ENCODE measurements at regions not wholly inside any gene's neighbourhood (a gene's known extent, or its start where the extent isn't known, plus 50 kb on each side); places are given as distances from the start of the nearest gene placed in this dataset.
"Not testable (repeated sequence)": the region's sequence is repeated elsewhere in the genome, so short reads cannot be mapped to it uniquely, and the experiment has no call there.

DNA sequence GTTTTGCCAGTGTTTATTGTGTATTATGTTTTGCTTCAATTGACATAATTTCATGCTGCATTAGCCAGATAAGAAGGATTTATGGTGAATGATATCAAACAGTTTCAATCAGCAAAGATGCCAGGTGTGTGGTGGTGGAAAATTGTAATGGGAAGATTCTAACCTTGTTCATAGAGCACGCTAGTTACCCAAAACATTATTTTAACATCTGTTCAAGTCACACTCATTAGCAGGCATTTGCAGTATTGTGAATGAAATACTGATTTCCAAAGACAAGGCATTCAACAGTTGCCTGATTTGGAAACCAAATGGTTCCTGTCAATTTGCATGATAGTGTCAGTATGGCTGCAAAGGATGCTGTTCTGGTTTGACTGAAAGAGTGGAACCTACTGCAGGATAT is 129.7 kb downstream of the EPC1 start:
- no peak for DNase-seq

DNA sequence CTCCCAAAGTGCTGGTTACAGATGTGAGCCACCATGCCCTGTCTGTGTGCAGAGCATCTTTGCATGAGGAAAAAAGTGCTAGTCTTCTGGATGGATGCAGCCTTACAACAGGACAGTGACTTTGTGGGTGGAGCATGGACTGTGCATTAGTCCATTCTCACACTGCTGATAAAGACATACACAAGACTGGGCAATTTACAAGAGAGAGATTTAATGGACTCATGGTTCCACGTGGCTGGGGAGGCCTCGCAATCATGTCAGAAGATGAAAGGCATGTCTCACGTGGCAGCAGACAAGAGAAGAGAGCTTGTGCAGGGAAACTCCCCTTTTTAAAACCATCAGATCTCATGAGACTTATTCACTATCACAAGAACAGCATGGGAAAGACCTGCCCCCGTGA is 133.1 kb downstream of the EPC1 start:
- DNase-seq, result peak in 1 of 3 donors; percentile 18

DNA sequence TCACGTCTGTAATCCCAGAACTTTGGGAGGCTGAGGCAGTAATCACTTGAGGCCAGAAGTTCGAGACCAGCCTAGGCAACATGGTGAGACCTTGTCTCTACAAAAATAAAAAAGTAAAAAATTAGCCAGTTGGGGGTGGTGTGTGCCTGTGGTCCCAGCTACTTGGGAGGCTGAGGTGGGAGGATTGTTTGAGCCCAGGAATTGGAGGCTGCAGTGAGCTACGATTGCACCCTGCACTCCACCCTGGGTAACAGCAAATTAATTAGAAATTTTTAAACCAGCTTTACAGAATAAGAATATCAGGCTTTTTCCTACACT is 136.0 kb downstream of the EPC1 start:
- no peak for DNase-seq

DNA sequence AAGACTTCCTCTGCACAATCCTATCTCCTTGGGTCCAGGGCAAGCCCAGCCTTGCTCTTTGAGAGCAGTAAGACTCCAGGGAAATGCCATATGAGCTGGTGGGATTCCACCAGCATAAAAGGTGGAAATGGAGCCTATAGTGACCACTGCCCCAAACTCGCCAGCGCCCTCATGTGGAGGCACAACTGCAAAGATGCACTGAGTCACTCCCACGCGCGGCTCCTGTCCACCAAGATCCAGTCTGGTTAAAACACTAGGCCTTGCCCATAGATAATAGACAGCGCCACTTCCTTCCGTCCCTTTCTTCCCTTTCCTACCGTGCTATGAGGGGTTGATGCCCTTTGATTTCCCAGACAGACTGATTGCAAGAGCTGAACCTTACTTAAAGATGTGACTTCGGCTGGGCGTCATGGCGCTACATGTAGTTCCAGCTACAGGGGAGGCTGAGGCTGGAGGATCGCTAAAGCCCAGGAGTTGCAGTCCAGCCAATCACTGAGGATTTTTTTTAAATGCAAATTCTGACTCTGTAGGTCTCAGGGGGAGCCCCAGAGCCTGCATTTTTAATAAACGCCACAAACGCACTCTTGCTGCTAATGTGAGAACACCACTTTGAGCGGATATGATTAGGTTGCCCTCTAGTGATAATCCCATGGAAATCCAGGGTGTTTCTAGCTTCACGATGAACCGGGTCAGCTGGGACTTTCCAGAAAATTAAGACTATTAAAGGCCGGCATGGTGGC is 136.5 kb downstream of the EPC1 start:
- DNase-seq, result peak; percentile 64 to 77 (median 76)

DNA sequence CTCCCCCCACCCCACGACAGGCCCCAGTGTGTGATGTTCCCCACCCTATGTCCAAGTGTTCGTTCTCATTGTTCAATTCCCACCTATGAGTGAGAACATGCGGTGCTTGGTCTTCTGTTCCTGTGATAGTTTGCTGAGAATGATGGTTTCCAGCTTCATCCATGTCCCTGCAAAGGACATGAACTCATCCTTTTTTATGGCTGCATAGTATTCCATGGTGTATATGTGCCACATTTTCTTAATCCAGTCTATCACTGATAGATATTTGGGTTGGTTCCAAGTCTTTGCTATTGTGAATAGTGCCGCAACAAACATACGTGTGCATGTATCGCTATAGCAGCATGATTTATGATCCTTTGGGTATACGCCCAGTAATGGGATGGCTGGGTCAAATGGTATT is 139.0 kb downstream of the EPC1 start:
- not testable (repeated sequence) for DNase-seq

DNA sequence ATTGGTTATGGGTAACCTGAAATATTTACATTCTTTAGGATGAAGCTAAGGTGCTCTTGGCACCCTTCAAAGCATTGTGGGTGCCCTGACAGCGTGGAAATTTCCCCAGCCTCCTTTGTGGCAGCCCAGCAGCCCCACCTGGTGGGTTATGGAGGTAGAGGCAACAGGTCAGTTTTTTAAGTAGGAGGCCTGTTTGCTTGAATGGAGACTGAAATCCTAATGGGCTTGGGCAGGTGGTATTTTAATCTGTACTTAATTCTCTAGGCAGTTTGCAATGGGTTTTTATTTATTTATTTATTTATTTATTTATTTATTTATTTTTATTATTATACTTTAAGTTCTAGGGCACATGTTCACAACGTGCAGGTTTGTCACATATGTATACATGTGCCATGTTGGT is 139.4 kb downstream of the EPC1 start:
- peak; percentile 70 to 79 (median 73) for DNase-seq

DNA sequence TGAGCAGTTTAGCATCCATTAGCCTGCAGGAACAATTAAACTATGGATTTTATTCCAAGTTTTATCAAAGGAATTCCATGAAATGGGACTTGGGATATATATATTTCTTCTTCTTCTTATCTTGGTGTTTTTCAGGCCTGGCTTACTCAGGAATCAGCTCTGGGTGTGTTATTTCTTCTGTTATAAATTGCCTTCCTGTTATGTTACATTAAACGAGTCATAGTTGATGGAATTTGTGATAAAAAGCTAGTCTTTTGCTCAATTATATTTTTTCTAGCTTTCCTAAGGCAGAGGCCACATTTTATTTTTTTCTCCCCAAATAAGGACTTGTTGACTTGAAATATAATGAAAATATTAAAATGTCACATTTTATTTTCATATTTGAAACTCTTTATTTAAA is 141.3 kb downstream of the EPC1 start:
- DNase-seq, result no peak

DNA sequence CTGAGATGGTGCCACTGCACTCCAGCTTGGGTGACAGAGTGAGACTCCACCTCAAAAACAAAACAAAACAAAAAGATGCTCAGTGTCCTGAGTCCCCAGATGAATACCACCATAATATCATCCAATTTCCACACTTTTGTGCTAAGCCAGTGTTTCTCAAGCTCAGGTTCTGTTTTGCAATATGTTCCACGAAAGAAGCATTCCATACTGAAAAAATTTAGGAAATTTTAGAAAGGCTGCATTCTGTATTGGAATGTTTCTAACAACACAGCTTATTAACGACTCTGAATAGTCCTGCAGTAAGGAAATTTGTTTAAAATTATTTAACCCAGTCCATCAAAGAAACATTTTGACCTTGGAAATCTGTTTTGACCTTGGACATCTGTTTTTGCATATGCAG is 142.4 kb downstream of the EPC1 start:
- no peak for DNase-seq

DNA sequence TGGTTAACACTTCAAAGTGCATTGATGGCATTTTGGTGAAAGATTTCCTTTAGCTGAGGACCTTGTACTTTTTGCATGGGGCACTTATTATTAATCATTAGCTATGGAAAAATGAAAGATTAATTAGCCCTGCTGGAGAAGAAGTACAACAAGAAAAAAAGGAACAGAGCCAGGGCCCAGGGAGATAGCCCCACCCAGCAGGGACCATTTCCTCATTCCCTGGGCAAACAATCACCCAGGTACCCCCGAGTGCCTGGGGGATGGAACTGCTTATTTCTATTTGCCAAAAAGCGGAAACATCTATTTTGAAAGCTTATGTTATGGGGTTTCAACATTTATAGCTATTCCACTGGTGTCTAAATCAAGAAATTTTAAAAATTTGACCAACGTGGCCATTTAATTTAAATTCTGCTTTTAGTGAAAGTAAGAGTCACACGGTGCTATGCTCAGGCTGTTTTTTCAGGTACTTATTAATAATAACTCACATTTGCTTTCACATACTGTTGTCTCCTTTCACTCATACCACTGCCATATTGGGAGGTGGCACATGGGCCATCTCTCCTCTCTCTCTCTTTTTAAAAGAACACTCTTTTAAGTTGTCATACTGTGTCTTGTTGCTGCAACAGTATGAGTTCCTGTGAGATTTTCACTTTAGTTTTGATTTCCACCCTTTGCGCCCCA is 143.6 kb upstream of the KIF5B start:
- DNase-seq, result peak; percentile 52 to 56 (median 56)

DNA sequence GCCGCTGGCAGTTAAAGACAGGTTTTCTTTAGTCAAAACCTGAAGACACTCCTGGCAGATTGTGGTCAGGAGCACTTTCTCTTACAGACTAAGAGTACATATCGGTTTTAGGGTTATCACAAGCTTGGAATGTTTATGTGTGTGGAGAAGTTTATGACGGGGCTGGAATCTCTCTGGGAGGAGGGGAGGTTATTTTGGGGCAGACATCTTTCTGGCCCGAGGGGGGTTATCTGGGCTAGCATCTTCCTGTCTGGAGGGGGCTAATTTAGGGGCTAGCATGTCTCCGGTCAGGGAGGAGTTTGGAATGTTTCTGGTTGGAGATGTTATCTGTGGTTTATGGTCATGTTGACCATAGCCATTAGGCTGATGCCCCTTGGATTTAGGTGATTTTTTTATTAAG is 141.2 kb upstream of the KIF5B start:
- DNase-seq, result no peak

DNA sequence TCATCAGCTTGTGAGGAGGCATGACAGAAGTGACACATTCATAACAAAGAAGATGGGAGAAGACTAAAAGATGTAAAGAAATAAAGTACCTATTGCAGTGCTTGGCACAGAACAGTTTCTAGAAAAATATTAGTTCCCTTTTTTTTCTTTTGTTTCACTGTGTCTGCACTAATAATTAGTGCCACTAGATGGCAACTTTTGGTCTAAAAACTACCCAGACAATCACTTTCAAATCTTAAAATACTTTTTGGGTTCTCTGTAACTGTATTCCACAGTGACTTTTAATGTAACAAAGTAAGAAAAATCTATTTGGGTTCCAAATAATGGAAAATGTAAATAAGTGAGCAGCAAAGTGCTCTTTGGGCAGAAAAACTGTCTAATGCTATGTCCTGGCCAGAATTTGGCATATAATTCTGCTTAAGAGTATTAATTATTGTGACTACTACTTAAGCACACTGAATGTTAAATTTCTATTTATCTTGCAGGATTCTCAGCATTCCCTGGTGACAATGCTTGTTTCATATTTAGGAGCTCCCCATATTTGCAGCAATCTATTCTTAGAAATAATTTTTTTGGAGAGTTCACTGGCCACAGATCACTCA is 134.8 kb upstream of the KIF5B start:
- peak; percentile 64 to 79 (median 76) for DNase-seq

DNA sequence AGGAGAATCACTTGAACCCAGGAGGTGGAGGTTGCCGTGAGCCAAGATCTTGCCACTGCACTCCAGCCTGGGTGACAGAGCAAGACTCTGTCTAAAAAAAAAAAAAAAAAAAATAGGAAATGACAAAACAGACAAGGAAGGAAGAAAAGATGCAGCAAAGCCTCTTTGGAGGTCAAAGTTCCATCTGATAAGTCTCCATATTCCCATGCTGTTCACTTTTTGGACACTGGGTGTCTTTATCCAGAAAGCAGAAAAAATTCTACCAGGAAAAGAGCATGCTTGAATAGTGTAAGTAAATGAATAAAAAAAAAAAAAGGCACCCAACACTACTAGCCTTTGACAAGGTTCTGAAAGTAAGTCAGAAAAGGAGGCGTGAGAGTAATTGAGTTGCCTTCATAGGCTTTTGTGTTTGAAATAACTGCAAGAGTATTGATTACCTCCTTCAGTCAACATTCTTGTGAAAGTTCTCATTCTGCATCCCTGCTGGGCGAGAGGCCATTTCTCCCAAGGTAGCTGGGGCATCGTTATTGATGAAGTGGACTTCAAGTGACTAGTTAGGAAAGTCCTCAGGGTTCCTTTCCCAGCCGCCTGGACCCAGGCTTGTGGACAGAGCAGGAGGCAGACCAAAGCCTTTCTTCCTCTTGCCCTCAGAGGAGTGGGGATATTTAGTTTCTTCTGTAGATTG is 133.3 kb upstream of the KIF5B start:
- DNase-seq, result peak; percentile 22 to 63 (median 55)

DNA sequence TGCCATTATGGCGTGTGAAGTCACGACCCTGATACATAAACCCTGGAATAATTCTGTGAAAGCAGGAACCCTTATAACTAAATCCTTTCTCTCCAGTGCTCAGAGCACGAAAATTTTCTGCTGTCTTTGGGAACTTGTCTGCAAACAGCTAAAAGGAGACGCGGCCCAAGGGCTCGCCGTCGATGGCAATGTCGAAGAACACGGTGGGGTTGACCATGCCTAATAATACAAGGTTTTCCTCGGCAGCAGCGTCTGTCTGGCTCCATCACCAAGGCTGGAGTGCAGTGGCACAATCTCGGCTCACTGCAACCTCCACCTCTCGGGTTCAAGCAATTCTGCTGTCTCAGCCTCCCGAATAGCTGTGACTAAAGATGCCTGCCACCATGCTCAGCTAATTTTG is 132.4 kb upstream of the KIF5B start:
- not testable (repeated sequence) for DNase-seq

DNA sequence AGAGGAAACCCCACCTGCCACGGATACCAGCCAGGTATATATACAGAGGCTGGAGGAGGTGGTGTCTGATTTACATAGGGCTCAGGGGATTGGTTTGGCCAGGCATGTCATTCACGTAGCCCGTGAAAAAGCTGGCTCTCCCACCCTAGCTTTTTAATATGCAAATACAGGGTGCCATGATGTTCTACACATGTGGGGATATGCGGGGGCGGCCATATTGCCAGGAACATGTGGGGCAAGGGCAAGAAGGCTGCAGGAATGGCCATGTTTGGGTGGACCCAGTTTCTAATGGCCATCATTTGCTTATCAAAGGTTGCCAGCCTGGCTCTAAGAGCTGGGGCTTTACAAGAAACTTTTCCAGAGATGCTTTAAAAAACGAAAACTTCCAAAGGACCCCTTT is 131.5 kb upstream of the KIF5B start:
- no peak for DNase-seq

DNA sequence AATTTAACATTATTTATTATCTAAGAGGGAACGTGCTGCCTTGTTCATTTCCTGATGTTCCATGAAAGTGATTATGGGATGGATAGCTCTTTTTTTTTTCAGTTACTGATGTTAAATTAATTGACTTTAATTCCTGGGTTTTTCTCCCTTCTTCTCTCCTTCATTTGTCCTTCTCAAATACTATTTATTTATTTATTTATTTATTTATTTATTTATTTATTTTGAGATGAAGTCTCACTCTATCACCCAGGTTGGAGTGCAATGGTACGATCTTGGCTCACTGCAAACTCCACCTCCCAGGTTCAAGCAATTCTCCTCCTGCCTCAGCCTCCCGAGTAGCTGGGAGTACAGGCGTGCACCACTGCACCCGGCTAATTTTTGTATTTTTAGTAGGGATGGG is 127.4 kb upstream of the KIF5B start:
- not testable (repeated sequence) for DNase-seq

DNA sequence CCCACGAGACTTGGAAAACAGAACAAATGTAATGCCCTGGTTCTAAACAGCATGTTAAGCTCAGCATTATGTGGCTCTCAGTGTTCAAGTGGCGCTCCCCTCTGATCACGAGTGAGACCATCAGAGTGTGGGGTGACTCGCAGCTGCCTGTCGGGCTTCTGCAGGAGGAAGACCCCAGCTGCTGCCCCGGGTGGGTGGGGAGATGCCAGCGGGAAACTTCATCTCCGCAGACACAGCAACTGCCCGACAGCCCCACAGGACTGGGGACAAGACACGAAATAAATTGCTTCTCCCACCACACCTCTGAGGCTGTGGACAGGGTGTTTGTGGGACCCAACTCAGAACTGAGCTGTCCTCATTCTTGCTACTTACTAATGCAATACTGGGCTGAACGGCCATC is 126.3 kb upstream of the KIF5B start:
- DNase-seq, result no peak

DNA sequence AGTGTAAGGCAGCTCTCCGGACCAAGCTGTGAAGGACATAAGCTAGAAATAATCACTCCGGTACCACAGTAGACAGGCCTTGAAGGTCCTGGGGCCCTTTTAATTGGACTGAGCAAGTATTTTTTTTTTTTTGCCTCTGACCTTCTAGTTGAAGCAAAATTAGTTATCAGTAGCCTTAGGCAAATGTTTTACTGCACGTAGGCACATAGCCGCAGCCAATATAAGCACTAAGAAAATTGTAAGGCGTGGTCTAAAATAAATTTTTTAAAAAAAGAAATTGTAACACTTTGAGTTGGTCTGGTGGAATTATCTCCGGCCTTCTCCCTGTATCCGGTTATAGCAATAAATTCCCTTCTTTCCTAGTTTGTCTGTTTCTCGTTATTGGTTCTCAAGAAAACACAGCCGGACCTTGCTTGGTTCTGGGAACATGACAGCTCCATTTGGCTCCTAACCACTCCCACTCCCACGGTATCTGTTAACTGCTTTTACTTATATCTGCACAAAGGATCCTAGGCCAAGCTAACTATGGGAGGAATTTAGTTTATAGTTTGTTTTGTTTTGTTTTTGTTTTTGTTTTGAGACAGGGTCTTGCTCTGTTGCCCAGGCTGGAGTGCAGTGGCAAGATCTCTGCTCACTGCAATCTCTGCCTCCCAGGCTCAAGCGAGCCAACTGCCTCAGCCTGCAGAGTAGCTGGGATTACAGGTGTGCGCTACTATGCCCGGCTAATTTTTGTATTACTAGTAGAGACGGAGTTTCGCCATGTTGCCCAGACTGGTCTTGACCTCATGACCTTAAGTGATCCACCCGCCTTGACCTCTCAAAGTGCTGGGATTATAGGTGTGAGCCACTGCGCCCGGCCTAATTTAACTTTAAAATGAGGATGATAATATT is 124.4 kb upstream of the KIF5B start:
- no peak for DNase-seq

DNA sequence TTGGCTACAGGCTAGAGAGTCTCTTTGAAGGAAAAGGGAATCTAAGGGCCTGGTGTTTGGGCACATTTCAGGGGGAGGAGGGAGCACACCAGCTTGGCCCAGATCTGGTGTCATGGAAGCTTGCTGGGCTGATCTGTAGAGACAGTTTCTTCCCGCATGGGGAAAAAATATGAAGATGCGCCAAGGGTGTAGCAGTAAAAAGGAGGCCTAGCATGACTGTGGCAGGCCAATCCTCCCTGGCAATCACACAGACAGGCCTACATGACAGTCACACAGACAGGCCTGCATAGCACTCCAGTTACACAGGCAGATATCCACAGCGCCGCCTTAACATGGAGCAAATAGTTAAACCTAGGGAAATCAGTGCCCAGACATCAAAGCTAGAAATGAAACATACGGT is 123.6 kb upstream of the KIF5B start:
- no peak for DNase-seq

DNA sequence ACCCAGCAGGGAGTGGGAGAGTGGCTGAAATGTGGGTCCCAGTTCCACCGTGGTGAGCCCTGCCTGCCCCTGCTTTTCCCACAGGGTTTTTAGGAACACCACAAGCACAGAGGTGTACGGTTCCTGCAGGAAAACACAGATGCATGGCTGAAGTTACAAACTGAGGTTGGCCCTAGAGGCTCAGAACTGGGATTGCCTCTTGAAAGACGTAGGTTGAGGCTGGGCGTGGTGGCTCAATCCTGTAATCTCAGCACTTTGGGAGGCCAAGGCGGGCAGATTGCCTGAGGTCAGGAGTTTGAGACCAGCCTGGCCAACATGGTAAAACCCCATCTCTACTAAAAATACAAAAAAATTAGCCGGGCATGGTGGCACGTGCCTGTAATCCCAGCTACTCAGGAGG is 121.4 kb upstream of the KIF5B start:
- DNase-seq, result not testable (repeated sequence)

DNA sequence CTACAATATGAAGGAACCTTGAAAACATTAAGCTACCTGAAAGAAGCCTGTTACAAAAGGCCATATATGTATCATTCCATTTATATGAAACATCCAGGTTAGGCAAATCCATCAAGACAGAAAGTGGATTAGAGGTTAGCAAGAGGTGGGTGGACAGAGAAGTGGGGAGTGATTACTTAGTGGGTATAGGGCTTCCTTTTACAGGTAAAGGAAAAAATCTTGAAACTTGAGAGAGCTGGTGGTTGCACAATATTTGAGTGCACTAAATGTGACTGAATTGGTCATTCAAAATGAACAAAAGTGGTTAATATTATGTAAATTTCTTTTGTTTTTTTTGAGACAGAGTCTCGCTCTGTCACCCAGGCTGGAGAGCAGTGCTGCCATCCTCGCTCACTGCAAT is 119.4 kb upstream of the KIF5B start:
- DNase-seq, result no peak

DNA sequence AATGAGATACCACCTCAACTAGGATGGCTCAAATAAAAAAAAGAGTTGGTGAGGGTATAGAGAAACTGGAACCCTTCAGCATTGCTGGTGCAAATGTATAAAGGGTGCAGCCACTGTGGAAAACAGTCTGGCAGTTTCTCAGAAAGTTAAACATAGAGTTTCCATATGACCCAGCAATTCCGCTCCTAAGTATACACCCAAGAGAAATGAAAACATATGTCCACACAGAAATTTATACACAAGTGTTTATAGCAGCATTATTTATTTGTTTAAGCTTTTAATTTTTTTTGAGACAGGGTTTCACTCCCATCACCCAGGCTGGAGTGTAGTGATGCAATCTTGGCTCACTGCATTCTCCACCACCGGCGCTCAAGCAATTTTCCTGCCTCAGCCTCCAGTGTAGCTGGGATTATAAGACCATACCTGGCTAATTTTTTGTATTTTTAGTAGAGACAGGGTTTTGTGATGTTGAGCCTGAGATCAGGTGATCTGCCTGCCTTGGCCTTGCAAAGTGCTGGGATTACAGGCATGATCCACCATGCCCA is 118.2 kb upstream of the KIF5B start:
- DNase-seq, result no peak

DNA sequence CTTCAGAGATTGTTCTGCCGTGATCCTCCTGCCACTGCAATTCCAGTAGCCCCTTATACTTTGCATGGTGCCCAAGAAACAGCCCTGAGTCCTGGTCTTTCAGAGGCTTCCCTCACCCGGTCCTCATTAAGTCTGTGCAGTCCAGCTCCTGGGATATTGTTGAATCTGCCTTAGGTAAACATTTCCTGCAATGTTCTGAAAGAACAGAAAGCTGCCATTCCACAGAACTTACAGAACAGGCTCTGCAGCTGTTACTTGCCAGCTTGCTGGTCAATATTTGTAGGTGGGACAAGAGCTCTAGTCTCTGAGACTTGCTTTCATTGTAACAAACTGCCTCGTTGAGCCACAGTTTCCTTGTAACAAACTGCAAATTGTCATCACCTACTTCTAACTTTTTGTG is 115.0 kb upstream of the KIF5B start:
- DNase-seq, result no peak

DNA sequence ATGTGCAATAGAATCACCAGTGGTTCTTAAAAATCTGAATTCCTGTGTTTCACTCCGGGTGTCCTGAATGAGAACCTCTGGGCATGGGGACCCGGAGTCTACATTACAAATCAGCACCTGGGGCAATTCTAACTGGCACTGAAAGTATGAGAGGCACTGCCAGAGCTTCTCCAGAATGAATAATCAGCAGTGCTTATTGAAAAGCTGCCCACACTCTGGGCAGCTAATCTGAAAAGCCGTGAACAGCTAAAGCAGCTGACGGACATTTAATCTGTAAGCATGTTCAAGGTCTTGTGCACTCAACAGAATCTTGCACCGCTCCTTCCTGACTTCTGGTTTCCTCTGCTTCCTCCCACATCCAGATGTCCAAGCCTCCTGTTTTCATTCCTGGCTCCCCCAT is 113.3 kb upstream of the KIF5B start:
- no peak for DNase-seq

All from suppressor macrophage treated with lipopolysaccharide for 1 hour (primary cell).